ENCODE measurements at regions not wholly inside any gene's neighbourhood (a gene's known extent, or its start where the extent isn't known, plus 50 kb on each side); places are given as distances from the start of the nearest gene placed in this dataset.

GRCh38 chr15:61459785-61460707 lies 230.9 kb upstream of the RORA start:
- DNase-seq: no peak

- no peak for DNase-seq
Observed at GRCh38 chr15:61457050-61457733, 228.1 kb upstream of the RORA start.

- no peak for DNase-seq
Observed at GRCh38 chr15:61449186-61449702, 220.1 kb upstream of the RORA start.

GRCh38 chr15:61447981-61448380 lies 218.9 kb upstream of the RORA start:
- DNase-seq: no peak

GRCh38 chr15:61444585-61444984 lies 215.5 kb upstream of the RORA start:
- no peak for DNase-seq

- no peak for DNase-seq
Observed at GRCh38 chr15:61442821-61443220, 213.7 kb upstream of the RORA start.

GRCh38 chr15:61441891-61442290 lies 212.8 kb upstream of the RORA start:
- DNase-seq: no peak

- DNase-seq: no peak
Observed at GRCh38 chr15:61426466-61426865, 197.4 kb upstream of the RORA start.

GRCh38 chr15:61425934-61426333 lies 196.8 kb upstream of the RORA start:
- DNase-seq: no peak

- no peak for DNase-seq
Observed at GRCh38 chr15:61422773-61423172, 193.7 kb upstream of the RORA start.

- DNase-seq: no peak
Observed at GRCh38 chr15:61421938-61422337, 192.8 kb upstream of the RORA start.

GRCh38 chr15:61421470-61421869 lies 192.4 kb upstream of the RORA start:
- DNase-seq: no peak

- no peak for DNase-seq
Observed at GRCh38 chr15:61420546-61420945, 191.4 kb upstream of the RORA start.

GRCh38 chr15:61415617-61416120 lies 186.6 kb upstream of the RORA start:
- DNase-seq: no peak

- DNase-seq: no peak
Observed at GRCh38 chr15:61411902-61412510, 182.9 kb upstream of the RORA start.

GRCh38 chr15:61410662-61411061 lies 181.6 kb upstream of the RORA start:
- DNase-seq: no peak

- no peak for DNase-seq
Observed at GRCh38 chr15:61404567-61404966, 175.5 kb upstream of the RORA start.

- no peak for DNase-seq
Observed at GRCh38 chr15:61403884-61404283, 174.8 kb upstream of the RORA start.

- no peak for DNase-seq
Observed at GRCh38 chr15:61401903-61402698, 173.0 kb upstream of the RORA start.

GRCh38 chr15:61398310-61398709 lies 169.2 kb upstream of the RORA start:
- no peak for DNase-seq

GRCh38 chr15:61396235-61396919 lies 167.3 kb upstream of the RORA start:
- no peak for DNase-seq

GRCh38 chr15:61393949-61394348 lies 164.8 kb upstream of the RORA start:
- no peak for DNase-seq
